Mesendoderm (in vitro differentiated cells): ENCODE measurements at regions not wholly inside any gene's neighbourhood (a gene's known extent, or its start where the extent isn't known, plus 50 kb on each side); places are given as distances from the start of the nearest gene placed in this dataset.
A peak's percentile ranks its signal among the peaks of the same experiment; 100 is the strongest.

Source experiments
- DNase-seq: peaks from one replicate; pipeline ENCODE4 v3.0.0; 2013
- H2AK5ac ChIP-seq: 2 replicates; pipeline ENCODE4 v1.6.1; 2013; ENCODE audit warnings: low read length, inconsistent platforms
- H2BK120ac ChIP-seq: 2 replicates; pipeline ENCODE4 v1.6.1; 2013; ENCODE audit warnings: low read depth, mild to moderate bottlenecking, low read length, moderate library complexity, mixed read lengths
- H2BK15ac ChIP-seq: replicated peaks from 2 replicates; pipeline ENCODE4 v1.6.1; 2013; ENCODE audit warnings: low read depth, mild to moderate bottlenecking, moderate library complexity
- H2BK5ac ChIP-seq: 2 replicates; pipeline ENCODE4 v1.6.1; 2013; ENCODE audit warnings: low read length, inconsistent platforms
- H3K18ac ChIP-seq: 2 replicates; pipeline ENCODE4 v1.6.1; 2013; ENCODE audit warnings: mild to moderate bottlenecking, low read length, mixed read lengths
- H3K23ac ChIP-seq: one replicate; pipeline ENCODE4 v1.6.1; 2013; ENCODE audit warnings: low read length
- H3K27ac ChIP-seq: 2 replicates; pipeline ENCODE4 v1.5.1; 2013; ENCODE audit warnings: low read depth, mild to moderate bottlenecking, inconsistent platforms, low read length, moderate library complexity
- H3K27me3 ChIP-seq: 2 replicates; pipeline ENCODE4 v1.6.1; 2013; ENCODE audit warnings: low read length, control low read depth, mild to moderate bottlenecking, inconsistent platforms; ENCODE audit not compliant: insufficient read depth, poor library complexity
- H3K36me3 ChIP-seq: 2 replicates; pipeline ENCODE4 v1.6.1; 2013; ENCODE audit warnings: low read length, inconsistent platforms; ENCODE audit not compliant: control insufficient read depth, insufficient read depth
- H3K4ac ChIP-seq: one replicate; pipeline ENCODE4 v1.6.1; 2013; ENCODE audit warnings: low read depth, mild to moderate bottlenecking, low read length, moderate library complexity
- H3K4me1 ChIP-seq: 2 replicates; pipeline ENCODE4 v1.6.1; 2013; ENCODE audit warnings: low read depth, low read length, inconsistent platforms; ENCODE audit not compliant: control insufficient read depth
- H3K4me2 ChIP-seq: 2 replicates; pipeline ENCODE4 v1.6.1; 2013; ENCODE audit warnings: low read length
- H3K4me3 ChIP-seq: 2 replicates; pipeline ENCODE4 v1.5.1; 2013; ENCODE audit warnings: mild to moderate bottlenecking, low read length
- H3K56ac ChIP-seq: one replicate; pipeline ENCODE4 v1.6.1; 2013; ENCODE audit warnings: low read length
- H3K79me1 ChIP-seq: 2 replicates; pipeline ENCODE4 v1.6.1; 2013; ENCODE audit warnings: low read length, inconsistent platforms
- H3K79me2 ChIP-seq: 2 replicates; pipeline ENCODE4 v1.6.1; 2013; ENCODE audit warnings: mild to moderate bottlenecking, low read length; ENCODE audit not compliant: control insufficient read depth, insufficient read depth
- H3K9ac ChIP-seq: 2 replicates; pipeline ENCODE4 v1.6.1; 2013; ENCODE audit warnings: low read length, inconsistent platforms
- H4K5ac ChIP-seq: one replicate; pipeline ENCODE4 v1.6.1; 2013; ENCODE audit warnings: low read length
- H4K8ac ChIP-seq: one replicate; pipeline ENCODE4 v1.6.1; 2013; ENCODE audit warnings: low read depth, mild to moderate bottlenecking, control low read depth, low read length, moderate library complexity
- WGBS: extraction: QIAGEN DNeasy Blood & Tissue Kit; methylation state at CpG from one replicate; pipeline ENCODE4 v1.1.7; 2013; ENCODE audit warnings: low lambda C conversion rate, missing lambda C conversion rate; ENCODE audit not compliant: insufficient coverage; ENCODE audit errors: extremely low coverage; 5-methylcytosine and 5-hydroxymethylcytosine counted together

- H3K9ac ChIP-seq, result no peak overlapping the region
- no peak overlapping the region for H3K23ac ChIP-seq
Measured at GRCh38 chr12:78580296-78580695, 284.3 kb upstream of the SYT1 start.

GRCh38 chr12:78584695-78585094 is 279.9 kb upstream of the SYT1 start:
- no peaks in the 10 kb centered on the region for H3K79me1 ChIP-seq
- no peak overlapping the region for H3K56ac ChIP-seq
- H3K4me3 ChIP-seq, result no peak overlapping the region
- H3K18ac ChIP-seq, result no peak overlapping the region
- H2BK15ac ChIP-seq, result no peak overlapping the region
- H3K4me1 ChIP-seq, result no peaks in the 10 kb centered on the region
- H3K36me3 ChIP-seq, result no peaks in the 10 kb centered on the region
- no peak overlapping the region for H3K23ac ChIP-seq
- no peaks in the 10 kb centered on the region for H3K79me2 ChIP-seq
- no peak overlapping the region for H4K8ac ChIP-seq
- no CpG with 5 or more reads among the region's 1 CpG for WGBS
- no peak overlapping the region for H3K27ac ChIP-seq
- no peak overlapping the region for H4K5ac ChIP-seq
- no peaks in the 10 kb centered on the region for H3K27me3 ChIP-seq
- H3K4me2 ChIP-seq, result no peak overlapping the region
- H3K9ac ChIP-seq, result no peak overlapping the region
- no peak overlapping the region for H2BK120ac ChIP-seq
- no peak overlapping the region for H3K4ac ChIP-seq
- no peak overlapping the region for H2AK5ac ChIP-seq
- H2BK5ac ChIP-seq, result no peak overlapping the region
- DNase-seq, result peak; percentile 79

More at GRCh38 chr12:78580296-78580695, 284.3 kb upstream of the SYT1 start:
- Histone ChIP-seq H4K8ac (no peak overlapping the region), H3K4ac (no peak overlapping the region), H4K5ac (no peak overlapping the region), H2BK15ac (no peak overlapping the region), H3K79me2 (no peaks in the 10 kb centered on the region), H3K36me3 (no peaks in the 10 kb centered on the region), H3K56ac (no peak overlapping the region), H3K79me1 (no peaks in the 10 kb centered on the region), H2BK5ac (no peak overlapping the region), H3K27me3 (no peaks in the 10 kb centered on the region), H3K27ac (no peak overlapping the region), H3K4me1 (no peaks in the 10 kb centered on the region), H2AK5ac (no peak overlapping the region), H3K4me2 (no peak overlapping the region), H2BK120ac (no peak overlapping the region), H3K4me3 (no peak overlapping the region), H3K18ac (no peak overlapping the region)
- WGBS, result 100% methylated on average over 1 of the region's 1 CpG
- DNase-seq, result no peak

- H2BK5ac ChIP-seq, result no peak overlapping the region
Measured at GRCh38 chr12:78585132-78585531, 279.4 kb upstream of the SYT1 start.

GRCh38 chr12:78586790-78587189 is 277.8 kb upstream of the SYT1 start:
- H2BK120ac ChIP-seq, result no peak overlapping the region
- H3K4me1 ChIP-seq, result no peaks in the 10 kb centered on the region
- no peak for DNase-seq
- H3K9ac ChIP-seq, result no peak overlapping the region
- H3K79me2 ChIP-seq, result no peaks in the 10 kb centered on the region
- no peak overlapping the region for H3K18ac ChIP-seq
- no peak overlapping the region for H4K5ac ChIP-seq
- no peak overlapping the region for H3K4me3 ChIP-seq
- H2AK5ac ChIP-seq, result no peak overlapping the region
- no peak overlapping the region for H3K23ac ChIP-seq
- H3K27me3 ChIP-seq, result no peaks in the 10 kb centered on the region
- no peak overlapping the region for H3K27ac ChIP-seq
- H3K36me3 ChIP-seq, result no peaks in the 10 kb centered on the region
- no peak overlapping the region for H3K4ac ChIP-seq
- H2BK15ac ChIP-seq, result no peak overlapping the region
- H3K79me1 ChIP-seq, result no peaks in the 10 kb centered on the region
- no peak overlapping the region for H2BK5ac ChIP-seq
- H4K8ac ChIP-seq, result no peak overlapping the region
- no peak overlapping the region for H3K4me2 ChIP-seq
- no CpG with 5 or more reads among the region's 1 CpG for WGBS
- H3K56ac ChIP-seq, result no peak overlapping the region

More at GRCh38 chr12:78585132-78585531, 279.4 kb upstream of the SYT1 start:
- Histone ChIP-seq H3K18ac (no peak overlapping the region), H3K9ac (no peak overlapping the region), H3K27ac (no peak overlapping the region), H3K23ac (no peak overlapping the region), H3K36me3 (no peaks in the 10 kb centered on the region), H3K56ac (no peak overlapping the region), H3K4me2 (no peak overlapping the region), H3K79me2 (no peaks in the 10 kb centered on the region), H4K5ac (no peak overlapping the region), H3K27me3 (no peaks in the 10 kb centered on the region), H3K4me1 (no peaks in the 10 kb centered on the region), H2BK15ac (no peak overlapping the region), H2AK5ac (no peak overlapping the region), H3K4ac (no peak overlapping the region), H3K4me3 (no peak overlapping the region), H3K79me1 (no peaks in the 10 kb centered on the region), H4K8ac (no peak overlapping the region), H2BK120ac (no peak overlapping the region)
- no CpG with 5 or more reads among the region's 2 CpGs for WGBS
- DNase-seq, result no peak

GRCh38 chr12:78599366-78599765 is 265.2 kb upstream of the SYT1 start:
- Histone ChIP-seq H3K4me1 (no peaks in the 10 kb centered on the region), H3K79me2 (no peaks in the 10 kb centered on the region), H2BK120ac (no peak overlapping the region), H3K4me2 (no peak overlapping the region), H3K56ac (no peak overlapping the region), H3K4ac (no peak overlapping the region), H3K27ac (no peak overlapping the region), H2BK5ac (no peak overlapping the region), H3K9ac (no peak overlapping the region), H3K18ac (no peak overlapping the region), H3K4me3 (no peak overlapping the region), H2AK5ac (no peak overlapping the region), H2BK15ac (no peak overlapping the region), H3K27me3 (no peaks in the 10 kb centered on the region), H3K23ac (no peak overlapping the region), H3K79me1 (no peaks in the 10 kb centered on the region), H4K5ac (no peak overlapping the region), H3K36me3 (no peaks in the 10 kb centered on the region), H4K8ac (no peak overlapping the region)
- DNase-seq, result no peak
- no CpG with 5 or more reads among the region's 3 CpGs for WGBS

GRCh38 chr12:78600541-78600940 is 264.0 kb upstream of the SYT1 start:
- no peak overlapping the region for H3K56ac ChIP-seq
- no peak overlapping the region for H3K23ac ChIP-seq
- no peak overlapping the region for H4K5ac ChIP-seq
- H2AK5ac ChIP-seq, result no peak overlapping the region
- H3K27me3 ChIP-seq, result no peaks in the 10 kb centered on the region
- H3K27ac ChIP-seq, result no peak overlapping the region
- no peak overlapping the region for H3K9ac ChIP-seq
- H3K36me3 ChIP-seq, result no peaks in the 10 kb centered on the region
- no peak overlapping the region for H2BK15ac ChIP-seq
- H4K8ac ChIP-seq, result no peak overlapping the region
- H3K4me1 ChIP-seq, result no peaks in the 10 kb centered on the region
- no peak overlapping the region for H3K18ac ChIP-seq
- H3K79me1 ChIP-seq, result no peaks in the 10 kb centered on the region
- no peak overlapping the region for H2BK5ac ChIP-seq
- H3K4me2 ChIP-seq, result no peak overlapping the region
- H3K4ac ChIP-seq, result no peak overlapping the region
- H3K4me3 ChIP-seq, result no peak overlapping the region
- WGBS, result no CpG with 5 or more reads among the region's 1 CpG
- no peak for DNase-seq
- no peaks in the 10 kb centered on the region for H3K79me2 ChIP-seq
- no peak overlapping the region for H2BK120ac ChIP-seq
